ENCODE measurements at regions not wholly inside any gene's neighbourhood (a gene's known extent, or its start where the extent isn't known, plus 50 kb on each side); places are given as distances from the start of the nearest gene placed in this dataset.
A peak's percentile ranks its signal among the peaks of the same experiment; 100 is the strongest.

DNA sequence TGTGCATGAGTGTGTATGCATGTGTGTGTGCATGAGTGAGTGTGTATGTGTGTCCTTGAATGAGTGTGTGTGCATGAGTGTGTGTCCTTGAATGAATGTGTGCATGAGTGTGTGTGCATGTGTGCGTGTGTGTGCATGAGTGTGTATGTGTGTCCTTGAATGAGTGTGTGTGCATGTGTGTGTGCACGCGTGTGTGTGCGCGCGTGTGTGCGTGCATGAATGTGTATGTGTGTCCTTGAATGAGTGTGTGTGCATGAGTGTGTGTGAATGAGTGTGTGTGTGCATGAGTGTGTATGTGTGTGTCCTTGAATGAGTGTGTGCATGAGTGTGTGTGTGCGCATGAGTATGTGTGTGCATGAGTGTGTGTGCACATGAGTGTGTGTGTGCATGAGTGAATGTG, 271.9 kb downstream of the RNF144A start:
- no peak overlapping the region for H2BK5ac ChIP-seq (ENCODE audit: low read depth, low read length, poor library complexity, severe bottlenecking)
- H3K27ac ChIP-seq (ENCODE audit: low read length, poor library complexity, severe bottlenecking) = no peak overlapping the region
- H3K18ac ChIP-seq (ENCODE audit: low read depth in 1 of 2, low read length in 2 of 2) = no peak overlapping the region
- H2BK120ac ChIP-seq (ENCODE audit: low read depth, low read length) = no peak overlapping the region
- no peak overlapping the region for H4K8ac ChIP-seq (ENCODE audit: low read length)
- WGBS = 0% methylated on average over 5 of the region's 8 CpGs
- no peak overlapping the region for H2BK15ac ChIP-seq (ENCODE audit: low read depth, poor library complexity, severe bottlenecking)
- no peak overlapping the region for H4K91ac ChIP-seq (ENCODE audit: low read length)
- H2BK12ac ChIP-seq (ENCODE audit: low read length in 2 of 2) = no peak overlapping the region
- H3K4me1 ChIP-seq (ENCODE audit: control insufficient read depth, insufficient read depth, low read depth, low read length) = peaks cover 11% of the 10 kb centered on the region
- no peaks in the 10 kb centered on the region for H3K27me3 ChIP-seq (ENCODE audit: control insufficient read depth in 1 of 2, insufficient read depth in 1 of 2, low read length in 2 of 2)
- H3K36me3 ChIP-seq (ENCODE audit: control insufficient read depth in 1 of 2, insufficient read depth in 2 of 2, low read depth in 1 of 2, low read length in 2 of 2) = no peaks in the 10 kb centered on the region
- H2AK5ac ChIP-seq (ENCODE audit: low read length, severe bottlenecking) = no peak overlapping the region
- no peak overlapping the region for H3K4me3 ChIP-seq (ENCODE audit: insufficient read depth in 1 of 2, low read depth in 1 of 2, low read length in 2 of 2)
- no peak overlapping the region for H3K23ac ChIP-seq (ENCODE audit: low read length in 2 of 2)
- no peak overlapping the region for H3K14ac ChIP-seq (ENCODE audit: low read length in 2 of 2)
- H3K9me3 ChIP-seq (ENCODE audit: control insufficient read depth, low read length) = no peaks in the 10 kb centered on the region
- no peak for DNase-seq
- no peak overlapping the region for H3K9ac ChIP-seq (ENCODE audit: low read length)
- H2AFZ ChIP-seq (ENCODE audit: low read depth, low read length) = no peak overlapping the region
- no peak overlapping the region for H3K4ac ChIP-seq (ENCODE audit: low read depth in 1 of 2, low read length in 2 of 2)
- no peak overlapping the region for H3K4me2 ChIP-seq (ENCODE audit: low read length, poor library complexity, severe bottlenecking)
- no peaks in the 10 kb centered on the region for H3K79me1 ChIP-seq (replicated peaks; ENCODE audit: low read length, poor library complexity, severe bottlenecking)

DNA sequence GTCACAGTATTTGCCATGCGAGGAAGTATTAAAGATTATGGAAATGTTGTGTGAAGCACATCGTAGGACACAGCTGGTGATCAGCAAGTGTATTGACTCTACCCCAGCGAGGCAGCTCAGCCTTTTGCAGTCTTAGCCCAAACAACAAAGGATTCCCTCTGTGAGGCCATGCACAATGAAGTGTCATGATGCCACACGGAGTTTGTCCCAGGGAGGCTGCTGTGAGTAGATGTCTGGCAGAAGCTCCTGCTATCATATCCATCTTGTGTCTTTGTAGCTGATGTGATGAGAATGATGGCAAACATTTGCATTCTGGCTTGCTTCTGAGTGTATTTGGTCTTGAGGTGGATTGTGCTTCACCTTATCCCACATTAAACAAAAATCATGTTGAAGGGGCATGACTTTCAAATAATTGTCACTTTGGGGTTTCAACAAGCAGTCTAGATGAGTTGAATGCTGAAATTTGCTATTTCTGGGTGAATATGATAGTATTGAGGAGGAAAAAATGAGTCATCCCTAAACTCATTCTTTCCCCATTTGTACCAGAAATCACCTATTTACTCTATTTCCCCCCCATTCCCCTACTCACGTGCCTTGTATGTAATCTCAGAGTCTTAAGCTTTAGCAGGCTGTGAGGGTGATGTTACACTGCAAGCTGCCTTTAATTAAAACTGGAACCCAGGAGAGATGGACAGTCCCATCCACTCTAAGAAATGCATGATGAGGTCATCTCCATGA, 273.5 kb downstream of the RNF144A start:
- Histone ChIP-seq H3K18ac (ENCODE audit: low read depth in 1 of 2, low read length in 2 of 2) (no peak overlapping the region), H4K8ac (ENCODE audit: low read length) (no peak overlapping the region), H3K4me1 (ENCODE audit: control insufficient read depth, insufficient read depth, low read depth, low read length) (peaks cover 11% of the 10 kb centered on the region), H2BK15ac (ENCODE audit: low read depth, poor library complexity, severe bottlenecking) (no peak overlapping the region), H2AK5ac (ENCODE audit: low read length, severe bottlenecking) (peak overlapping the region; percentile 98), H3K9me3 (ENCODE audit: control insufficient read depth, low read length) (no peaks in the 10 kb centered on the region), H3K27me3 (ENCODE audit: control insufficient read depth in 1 of 2, insufficient read depth in 1 of 2, low read length in 2 of 2) (no peaks in the 10 kb centered on the region), H2BK12ac (ENCODE audit: low read length in 2 of 2) (no peak overlapping the region), H3K27ac (ENCODE audit: low read length, poor library complexity, severe bottlenecking) (peak overlapping the region; percentile 15), H3K4ac (ENCODE audit: low read depth in 1 of 2, low read length in 2 of 2) (no peak overlapping the region), H3K36me3 (ENCODE audit: control insufficient read depth in 1 of 2, insufficient read depth in 2 of 2, low read depth in 1 of 2, low read length in 2 of 2) (no peaks in the 10 kb centered on the region), H4K91ac (ENCODE audit: low read length) (no peak overlapping the region), H2BK120ac (ENCODE audit: low read depth, low read length) (no peak overlapping the region), H2AFZ (ENCODE audit: low read depth, low read length) (no peak overlapping the region), H3K23ac (ENCODE audit: low read length in 2 of 2) (no peak overlapping the region), H3K9ac (ENCODE audit: low read length) (no peak overlapping the region), H3K79me1 (replicated peaks; ENCODE audit: low read length, poor library complexity, severe bottlenecking) (no peaks in the 10 kb centered on the region), H3K14ac (ENCODE audit: low read length in 2 of 2) (no peak overlapping the region), H3K4me3 (ENCODE audit: insufficient read depth in 1 of 2, low read depth in 1 of 2, low read length in 2 of 2) (no peak overlapping the region), H2BK5ac (ENCODE audit: low read depth, low read length, poor library complexity, severe bottlenecking) (no peak overlapping the region), H3K4me2 (ENCODE audit: low read length, poor library complexity, severe bottlenecking) (no peak overlapping the region)
- DNase-seq = peak; percentile 6
- 60% methylated on average over 5 of the region's 5 CpGs for WGBS

DNA sequence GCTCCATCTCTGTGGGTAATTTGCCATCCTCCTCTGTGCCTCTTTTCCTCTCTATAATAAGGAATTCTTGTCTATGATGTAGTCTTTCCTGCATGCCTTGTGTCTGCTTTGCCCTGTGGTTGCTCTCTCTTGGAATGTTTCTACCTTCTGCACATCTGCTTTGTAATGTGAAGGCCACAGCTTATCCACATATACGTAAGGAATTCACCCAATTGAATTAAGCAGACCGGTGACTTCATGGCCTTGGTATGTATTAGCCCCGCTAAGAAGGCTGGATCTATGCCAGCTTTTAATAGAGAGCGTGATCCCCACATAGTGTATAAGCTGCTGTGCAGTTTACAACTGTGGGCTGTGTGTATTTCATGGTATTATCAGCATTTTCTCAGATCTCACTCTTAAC, 274.7 kb downstream of the RNF144A start:
- Histone ChIP-seq H3K4ac (ENCODE audit: low read depth in 1 of 2, low read length in 2 of 2) (no peak overlapping the region), H3K27me3 (ENCODE audit: control insufficient read depth in 1 of 2, insufficient read depth in 1 of 2, low read length in 2 of 2) (no peaks in the 10 kb centered on the region), H2AK5ac (ENCODE audit: low read length, severe bottlenecking) (no peak overlapping the region), H2AFZ (ENCODE audit: low read depth, low read length) (no peak overlapping the region), H3K79me1 (replicated peaks; ENCODE audit: low read length, poor library complexity, severe bottlenecking) (no peaks in the 10 kb centered on the region), H3K23ac (ENCODE audit: low read length in 2 of 2) (no peak overlapping the region), H4K8ac (ENCODE audit: low read length) (no peak overlapping the region), H3K9me3 (ENCODE audit: control insufficient read depth, low read length) (no peaks in the 10 kb centered on the region), H4K91ac (ENCODE audit: low read length) (no peak overlapping the region), H3K27ac (ENCODE audit: low read length, poor library complexity, severe bottlenecking) (peak overlapping the region; percentile 85), H3K4me1 (ENCODE audit: control insufficient read depth, insufficient read depth, low read depth, low read length) (peaks cover 11% of the 10 kb centered on the region), H3K9ac (ENCODE audit: low read length) (no peak overlapping the region), H2BK5ac (ENCODE audit: low read depth, low read length, poor library complexity, severe bottlenecking) (no peak overlapping the region), H3K4me2 (ENCODE audit: low read length, poor library complexity, severe bottlenecking) (no peak overlapping the region), H3K18ac (ENCODE audit: low read depth in 1 of 2, low read length in 2 of 2) (no peak overlapping the region), H3K14ac (ENCODE audit: low read length in 2 of 2) (no peak overlapping the region), H2BK15ac (ENCODE audit: low read depth, poor library complexity, severe bottlenecking) (no peak overlapping the region), H2BK120ac (ENCODE audit: low read depth, low read length) (no peak overlapping the region), H3K36me3 (ENCODE audit: control insufficient read depth in 1 of 2, insufficient read depth in 2 of 2, low read depth in 1 of 2, low read length in 2 of 2) (no peaks in the 10 kb centered on the region), H3K4me3 (ENCODE audit: insufficient read depth in 1 of 2, low read depth in 1 of 2, low read length in 2 of 2) (no peak overlapping the region), H2BK12ac (ENCODE audit: low read length in 2 of 2) (no peak overlapping the region)
- 0% methylated on average over 2 of the region's 4 CpGs for WGBS
- DNase-seq = peak; percentile 86

DNA sequence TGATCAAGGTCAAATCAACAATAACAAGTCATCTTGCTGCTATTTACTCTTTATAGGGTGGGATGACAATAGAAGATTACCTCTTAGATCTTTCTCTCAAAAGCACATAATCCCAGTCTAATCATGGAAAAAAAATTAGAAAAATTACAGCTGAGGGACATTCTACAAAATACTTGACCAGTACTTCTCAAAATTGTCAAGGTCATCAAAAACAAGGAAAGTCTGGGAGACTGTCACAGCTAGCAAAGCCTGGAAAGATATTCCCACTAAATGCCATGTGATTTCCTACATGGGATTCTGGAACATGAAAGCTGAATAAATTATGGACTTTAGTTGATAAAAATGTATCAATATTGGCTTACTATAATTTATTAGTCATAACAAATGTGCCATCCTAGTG, 276.2 kb downstream of the RNF144A start:
- Histone ChIP-seq H2BK15ac (ENCODE audit: low read depth, poor library complexity, severe bottlenecking) (no peak overlapping the region), H3K9ac (ENCODE audit: low read length) (no peak overlapping the region), H4K91ac (ENCODE audit: low read length) (no peak overlapping the region), H3K4ac (ENCODE audit: low read depth in 1 of 2, low read length in 2 of 2) (no peak overlapping the region), H3K14ac (ENCODE audit: low read length in 2 of 2) (no peak overlapping the region), H3K4me2 (ENCODE audit: low read length, poor library complexity, severe bottlenecking) (no peak overlapping the region), H3K4me1 (ENCODE audit: control insufficient read depth, insufficient read depth, low read depth, low read length) (peaks cover 11% of the 10 kb centered on the region), H4K8ac (ENCODE audit: low read length) (no peak overlapping the region), H3K36me3 (ENCODE audit: control insufficient read depth in 1 of 2, insufficient read depth in 2 of 2, low read depth in 1 of 2, low read length in 2 of 2) (no peaks in the 10 kb centered on the region), H2AK5ac (ENCODE audit: low read length, severe bottlenecking) (no peak overlapping the region), H3K9me3 (ENCODE audit: control insufficient read depth, low read length) (no peaks in the 10 kb centered on the region), H3K23ac (ENCODE audit: low read length in 2 of 2) (no peak overlapping the region), H3K27me3 (ENCODE audit: control insufficient read depth in 1 of 2, insufficient read depth in 1 of 2, low read length in 2 of 2) (no peaks in the 10 kb centered on the region), H2BK5ac (ENCODE audit: low read depth, low read length, poor library complexity, severe bottlenecking) (no peak overlapping the region), H2BK120ac (ENCODE audit: low read depth, low read length) (no peak overlapping the region), H3K27ac (ENCODE audit: low read length, poor library complexity, severe bottlenecking) (no peak overlapping the region), H2BK12ac (ENCODE audit: low read length in 2 of 2) (no peak overlapping the region), H2AFZ (ENCODE audit: low read depth, low read length) (no peak overlapping the region), H3K4me3 (ENCODE audit: insufficient read depth in 1 of 2, low read depth in 1 of 2, low read length in 2 of 2) (no peak overlapping the region), H3K18ac (ENCODE audit: low read depth in 1 of 2, low read length in 2 of 2) (no peak overlapping the region), H3K79me1 (replicated peaks; ENCODE audit: low read length, poor library complexity, severe bottlenecking) (no peaks in the 10 kb centered on the region)
- no peak for DNase-seq

Data from mesenchymal stem cell (in vitro differentiated cells and primary cell).